ENCODE measurements at regions not wholly inside any gene's neighbourhood (a gene's known extent, or its start where the extent isn't known, plus 50 kb on each side); places are given as distances from the start of the nearest gene placed in this dataset.
"Not testable (repeated sequence)": the region's sequence is repeated elsewhere in the genome, so short reads cannot be mapped to it uniquely, and the experiment has no call there.

DNA sequence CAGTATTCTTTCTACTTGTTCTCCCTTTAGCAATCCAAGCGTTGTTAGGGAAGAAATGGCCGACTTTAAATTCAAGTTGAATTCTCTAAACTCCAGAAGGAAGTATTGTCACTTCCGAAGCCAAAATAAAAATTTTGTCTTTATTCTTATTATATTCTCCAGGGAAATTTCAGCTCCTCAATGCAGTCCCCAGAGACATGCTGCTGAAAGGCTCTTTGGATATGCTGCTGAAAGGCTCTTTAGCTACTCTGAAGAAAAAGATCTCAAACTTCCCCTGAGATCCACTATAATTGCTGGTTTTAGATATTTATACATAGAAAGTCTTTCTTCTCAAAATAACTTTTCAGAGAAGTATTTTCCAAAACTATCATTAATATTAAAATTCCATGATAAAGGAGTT, 92.3 kb upstream of the PARP8 start:
- H3K27ac Mint-ChIP-seq: no peak overlapping the region
- H3K4me3 Mint-ChIP-seq: peak overlapping the region; percentile 40
- peaks cover 9% of the 10 kb centered on the region for H3K4me1 Mint-ChIP-seq

DNA sequence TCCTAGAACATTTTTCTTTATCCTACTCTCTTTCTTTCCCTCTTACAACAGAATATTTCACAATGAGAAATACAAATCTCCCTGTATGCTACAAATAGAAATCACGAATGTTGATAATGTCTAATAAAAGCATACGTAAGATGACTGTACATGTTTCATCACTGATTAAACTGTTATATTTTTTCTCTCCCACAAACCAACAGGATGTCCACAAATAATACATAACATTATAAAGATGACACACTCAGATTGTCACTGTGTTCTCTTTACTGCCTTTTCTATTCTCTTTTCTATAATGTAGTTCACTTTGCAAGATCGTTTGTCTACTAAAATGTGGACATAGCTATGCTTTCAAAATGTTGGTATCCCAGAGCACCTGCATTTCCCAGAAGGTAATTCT, 90.7 kb upstream of the PARP8 start:
- Mint-ChIP-seq H3K27ac (peak overlapping the region; percentile 7), H3K9me3 (peaks cover 7% of the 10 kb centered on the region), H3K4me1 (peaks cover 9% of the 10 kb centered on the region), H3K27me3 (no peaks in the 10 kb centered on the region), H3K4me3 (peak overlapping the region; percentile 44), H3K36me3 (ENCODE audit: low read depth) (no peaks in the 10 kb centered on the region)
- ATAC-seq (replicated peaks): peak; percentile 37

More for the DNA sequence above, 92.3 kb upstream of the PARP8 start:
- ATAC-seq (replicated peaks): no peak
- Mint-ChIP-seq H3K9me3 (peaks cover 7% of the 10 kb centered on the region), H3K27me3 (no peaks in the 10 kb centered on the region), H3K36me3 (ENCODE audit: low read depth) (no peaks in the 10 kb centered on the region)

DNA sequence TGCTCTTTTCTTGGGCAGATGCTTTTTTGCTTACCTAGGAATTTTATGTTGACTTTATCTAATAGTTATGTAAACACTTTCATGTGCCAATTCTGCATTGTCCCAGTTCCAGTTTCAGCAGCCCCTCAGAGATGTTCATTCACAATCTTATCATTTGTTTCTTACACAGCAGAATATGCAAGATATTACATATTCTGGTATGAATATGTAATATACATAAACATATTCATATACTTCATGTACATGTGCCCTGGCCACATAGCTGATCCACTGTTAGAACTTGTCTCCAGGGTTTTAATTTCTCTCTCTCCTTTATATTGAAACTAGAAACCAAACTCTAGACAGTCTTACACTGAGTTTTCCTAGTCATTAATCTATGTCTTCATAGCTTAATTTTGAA, 90.2 kb upstream of the PARP8 start:
- no peak for ATAC-seq (replicated peaks)
- no peaks in the 10 kb centered on the region for H3K27me3 Mint-ChIP-seq
- no peaks in the 10 kb centered on the region for H3K36me3 Mint-ChIP-seq (ENCODE audit: low read depth)
- peak overlapping the region; percentile 44 for H3K4me3 Mint-ChIP-seq
- H3K27ac Mint-ChIP-seq: peak overlapping the region; percentile 7
- peaks cover 9% of the 10 kb centered on the region for H3K4me1 Mint-ChIP-seq
- peaks cover 7% of the 10 kb centered on the region for H3K9me3 Mint-ChIP-seq

- no peaks in the 10 kb centered on the region for H3K27me3 Mint-ChIP-seq
- no peak overlapping the region for H3K27ac Mint-ChIP-seq
- H3K4me1 Mint-ChIP-seq: peaks cover 9% of the 10 kb centered on the region
- no peak for ATAC-seq (replicated peaks)
- H3K9me3 Mint-ChIP-seq: peaks cover 7% of the 10 kb centered on the region
- H3K4me3 Mint-ChIP-seq: peak overlapping the region; percentile 44
- no peaks in the 10 kb centered on the region for H3K36me3 Mint-ChIP-seq (ENCODE audit: low read depth)
Measured at GRCh38 chr5:50576686-50577256, 89.7 kb upstream of the PARP8 start.

- no peak overlapping the region for H3K27ac Mint-ChIP-seq
- H3K4me3 Mint-ChIP-seq: no peak overlapping the region
- peaks cover 10% of the 10 kb centered on the region for H3K9me3 Mint-ChIP-seq
Measured at GRCh38 chr5:50580506-50580905, 85.9 kb upstream of the PARP8 start.

DNA sequence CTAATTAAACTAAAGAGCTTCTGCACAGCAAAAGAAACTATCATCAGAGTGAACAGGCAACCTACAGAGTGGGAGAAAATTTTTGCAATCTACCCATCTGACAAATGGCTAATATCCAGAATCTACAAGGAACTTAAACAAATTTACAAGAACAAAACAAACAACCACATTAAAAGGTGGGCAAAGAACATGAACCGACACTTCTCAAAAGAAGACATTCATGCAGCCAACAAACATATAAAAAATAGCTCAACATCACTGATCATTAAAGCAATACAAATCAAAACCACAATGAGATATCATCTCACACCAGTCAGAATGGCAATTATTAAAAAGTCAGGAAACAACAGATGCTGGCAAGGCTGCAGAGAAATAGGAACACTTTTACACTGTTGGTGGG, 84.6 kb upstream of the PARP8 start:
- H3K9me3 Mint-ChIP-seq: peaks cover 10% of the 10 kb centered on the region
- not testable (repeated sequence) for ATAC-seq (replicated peaks); H3K36me3 Mint-ChIP-seq (ENCODE audit: low read depth); H3K27ac Mint-ChIP-seq; H3K4me1 Mint-ChIP-seq; H3K4me3 Mint-ChIP-seq; H3K27me3 Mint-ChIP-seq

More at GRCh38 chr5:50580506-50580905, 85.9 kb upstream of the PARP8 start:
- Mint-ChIP-seq H3K27me3 (no peaks in the 10 kb centered on the region), H3K36me3 (ENCODE audit: low read depth) (no peaks in the 10 kb centered on the region), H3K4me1 (peaks cover 9% of the 10 kb centered on the region)
- ATAC-seq (replicated peaks): no peak

- no peak for ATAC-seq (replicated peaks)
- H3K36me3 Mint-ChIP-seq (ENCODE audit: low read depth): no peaks in the 10 kb centered on the region
- peaks cover 10% of the 10 kb centered on the region for H3K9me3 Mint-ChIP-seq
- no peak overlapping the region for H3K4me3 Mint-ChIP-seq
- H3K27me3 Mint-ChIP-seq: no peaks in the 10 kb centered on the region
- H3K4me1 Mint-ChIP-seq: no peaks in the 10 kb centered on the region
- no peak overlapping the region for H3K27ac Mint-ChIP-seq
Measured at GRCh38 chr5:50582699-50583098, 83.7 kb upstream of the PARP8 start.

- H3K27me3 Mint-ChIP-seq: no peaks in the 10 kb centered on the region
- no peak for ATAC-seq (replicated peaks)
- H3K4me3 Mint-ChIP-seq: no peak overlapping the region
- H3K9me3 Mint-ChIP-seq: peaks cover 7% of the 10 kb centered on the region
- no peaks in the 10 kb centered on the region for H3K4me1 Mint-ChIP-seq
- no peaks in the 10 kb centered on the region for H3K36me3 Mint-ChIP-seq (ENCODE audit: low read depth)
- H3K27ac Mint-ChIP-seq: no peak overlapping the region
Measured at GRCh38 chr5:50583621-50584020, 82.8 kb upstream of the PARP8 start.

GRCh38 chr5:50588471-50588870, 78.0 kb upstream of the PARP8 start:
- H3K36me3 Mint-ChIP-seq (ENCODE audit: low read depth); H3K27ac Mint-ChIP-seq; ATAC-seq (replicated peaks); H3K9me3 Mint-ChIP-seq; H3K4me3 Mint-ChIP-seq; H3K27me3 Mint-ChIP-seq: not testable (repeated sequence)
- peaks cover 29% of the 10 kb centered on the region for H3K4me1 Mint-ChIP-seq

- Mint-ChIP-seq H3K4me1 (peaks cover 43% of the 10 kb centered on the region), H3K4me3 (peak overlapping the region; percentile 72), H3K27ac (peak overlapping the region; percentile 87)
- ATAC-seq (replicated peaks); H3K27me3 Mint-ChIP-seq; H3K36me3 Mint-ChIP-seq (ENCODE audit: low read depth); H3K9me3 Mint-ChIP-seq: not testable (repeated sequence)
Measured at GRCh38 chr5:50590444-50591189, 75.8 kb upstream of the PARP8 start.

- not testable (repeated sequence) for H3K27me3 Mint-ChIP-seq; H3K9me3 Mint-ChIP-seq; ATAC-seq (replicated peaks); H3K36me3 Mint-ChIP-seq (ENCODE audit: low read depth)
- Mint-ChIP-seq H3K4me3 (peak overlapping the region; percentile 72), H3K4me1 (peaks cover 44% of the 10 kb centered on the region), H3K27ac (peak overlapping the region; percentile 87)
Measured at GRCh38 chr5:50591338-50591737, 75.1 kb upstream of the PARP8 start.

- no peaks in the 10 kb centered on the region for H3K27me3 Mint-ChIP-seq
- H3K4me3 Mint-ChIP-seq: peak overlapping the region; percentile 72
- peaks cover 44% of the 10 kb centered on the region for H3K4me1 Mint-ChIP-seq
- no peaks in the 10 kb centered on the region for H3K9me3 Mint-ChIP-seq
- H3K27ac Mint-ChIP-seq: peak overlapping the region; percentile 66
- peaks cover 7% of the 10 kb centered on the region for H3K36me3 Mint-ChIP-seq (ENCODE audit: low read depth)
- ATAC-seq (replicated peaks): no peak
Measured at GRCh38 chr5:50593681-50594080, 72.8 kb upstream of the PARP8 start.

- peak overlapping the region; percentile 82 for H3K4me3 Mint-ChIP-seq
- peak overlapping the region; percentile 99 for H3K27ac Mint-ChIP-seq
- no peaks in the 10 kb centered on the region for H3K9me3 Mint-ChIP-seq
- H3K4me1 Mint-ChIP-seq: peaks cover 38% of the 10 kb centered on the region
- H3K36me3 Mint-ChIP-seq (ENCODE audit: low read depth): peaks cover 7% of the 10 kb centered on the region
- ATAC-seq (replicated peaks): peak; percentile 87
- no peaks in the 10 kb centered on the region for H3K27me3 Mint-ChIP-seq
Measured at GRCh38 chr5:50595199-50595598, 71.2 kb upstream of the PARP8 start.

GRCh38 chr5:50601576-50601975, 64.9 kb upstream of the PARP8 start:
- not testable (repeated sequence) for ATAC-seq (replicated peaks); H3K9me3 Mint-ChIP-seq; H3K27ac Mint-ChIP-seq; H3K4me1 Mint-ChIP-seq; H3K36me3 Mint-ChIP-seq (ENCODE audit: low read depth); H3K27me3 Mint-ChIP-seq; H3K4me3 Mint-ChIP-seq

DNA sequence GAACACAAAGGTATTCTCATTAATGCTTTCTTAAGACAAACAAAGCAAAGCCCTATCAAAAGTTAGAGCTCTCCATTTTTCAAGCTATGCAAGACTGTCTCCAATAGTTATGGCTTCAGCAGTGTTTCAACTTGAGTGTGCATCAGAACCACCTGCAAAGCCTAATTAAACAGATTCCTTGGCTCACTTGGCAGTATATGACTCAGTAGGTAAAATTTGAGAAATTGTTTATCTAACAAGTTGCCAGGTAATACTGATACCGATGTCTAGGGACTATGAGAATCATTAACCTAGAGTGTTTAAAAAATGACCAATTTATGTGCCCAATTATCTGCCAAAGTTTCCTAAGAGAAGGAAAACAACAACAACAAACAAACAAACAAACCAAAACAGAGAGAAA, 60.3 kb upstream of the PARP8 start:
- H3K9me3 Mint-ChIP-seq: peaks cover 3% of the 10 kb centered on the region
- no peak for ATAC-seq (replicated peaks)
- no peaks in the 10 kb centered on the region for H3K36me3 Mint-ChIP-seq (ENCODE audit: low read depth)
- H3K4me3 Mint-ChIP-seq: no peak overlapping the region
- no peaks in the 10 kb centered on the region for H3K4me1 Mint-ChIP-seq
- H3K27ac Mint-ChIP-seq: no peak overlapping the region
- no peaks in the 10 kb centered on the region for H3K27me3 Mint-ChIP-seq

Data from activated T-helper 17 cell treated with anti-CD3 and anti-CD28 coated beads, Interleukin-2, amount 50 U/mL, for 72 hours (primary cell).